ENCODE measurements at regions not wholly inside any gene's neighbourhood (a gene's known extent, or its start where the extent isn't known, plus 50 kb on each side); places are given as distances from the start of the nearest gene placed in this dataset.
A peak's percentile ranks its signal among the peaks of the same experiment; 100 is the strongest.
"Not testable (repeated sequence)": the region's sequence is repeated elsewhere in the genome, so short reads cannot be mapped to it uniquely, and the experiment has no call there.

GRCh38 chr1:101121975-101122374, 96.4 kb upstream of the DPH5 start:
- DNase-seq = no peak

- no peak for DNase-seq
These were observed 95.9 kb upstream of the DPH5 start for GRCh38 chr1:101121504-101121903.

- no peak for DNase-seq
These were observed 95.3 kb upstream of the DPH5 start for GRCh38 chr1:101120868-101121267.

DNA sequence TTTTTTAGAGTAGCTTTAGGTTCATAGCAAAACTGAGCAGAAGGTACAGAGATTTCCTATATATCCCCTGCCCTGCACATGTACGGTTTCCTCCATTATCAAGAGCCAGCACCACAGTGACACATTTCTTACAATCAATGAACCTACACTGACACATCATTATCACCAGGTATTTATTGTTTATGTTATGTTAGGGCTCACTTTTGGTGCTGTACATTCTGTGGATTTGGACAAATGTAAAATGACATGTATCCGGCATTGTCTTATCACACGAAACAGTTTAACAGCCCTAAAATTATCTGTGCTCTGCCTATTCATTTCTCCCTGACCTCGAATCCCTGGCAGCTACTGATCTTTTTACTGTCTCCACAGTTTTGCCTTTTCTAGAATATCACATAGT, 93.7 kb upstream of the DPH5 start:
- no peak for DNase-seq

DNA sequence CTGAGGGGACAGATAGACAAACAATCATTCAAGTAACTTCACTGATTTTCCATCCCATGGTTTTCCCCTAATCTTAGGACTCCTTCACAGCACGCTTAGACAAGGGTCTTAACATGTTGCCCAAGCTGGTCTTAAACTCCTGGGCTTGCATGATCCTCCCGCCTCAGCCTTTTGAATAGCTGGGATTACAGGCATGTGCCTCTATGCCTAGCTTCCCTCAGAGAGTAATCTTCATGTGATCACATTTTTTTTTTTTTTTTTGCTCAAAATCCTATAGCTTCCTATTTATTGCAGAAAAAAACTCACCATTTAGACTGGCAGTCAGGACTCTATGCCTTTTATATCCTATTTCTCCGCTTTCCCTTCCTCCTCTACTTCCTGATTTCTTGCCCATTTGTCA, 90.4 kb upstream of the DPH5 start:
- no peak for DNase-seq

- no peak for DNase-seq
These were observed 89.5 kb upstream of the DPH5 start for GRCh38 chr1:101115112-101115511.

DNA sequence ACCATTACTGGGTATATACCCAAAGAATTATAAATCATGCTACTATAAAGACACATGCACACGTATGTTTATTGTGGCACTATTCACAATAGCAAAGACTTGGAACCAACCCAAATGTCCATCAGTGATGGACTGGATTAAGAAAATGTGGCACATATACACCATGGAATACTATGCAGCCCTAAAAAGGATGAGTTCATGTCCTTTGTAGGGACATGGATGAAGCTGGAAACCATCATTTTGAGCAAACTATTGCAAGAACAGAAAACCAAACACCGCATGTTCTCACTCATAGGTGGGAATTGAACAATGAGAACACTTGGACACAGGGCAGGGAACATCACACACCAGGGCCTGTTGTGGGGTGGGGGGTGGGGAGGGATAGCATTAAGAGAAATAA, 88.5 kb upstream of the DPH5 start:
- not testable (repeated sequence) for DNase-seq

DNA sequence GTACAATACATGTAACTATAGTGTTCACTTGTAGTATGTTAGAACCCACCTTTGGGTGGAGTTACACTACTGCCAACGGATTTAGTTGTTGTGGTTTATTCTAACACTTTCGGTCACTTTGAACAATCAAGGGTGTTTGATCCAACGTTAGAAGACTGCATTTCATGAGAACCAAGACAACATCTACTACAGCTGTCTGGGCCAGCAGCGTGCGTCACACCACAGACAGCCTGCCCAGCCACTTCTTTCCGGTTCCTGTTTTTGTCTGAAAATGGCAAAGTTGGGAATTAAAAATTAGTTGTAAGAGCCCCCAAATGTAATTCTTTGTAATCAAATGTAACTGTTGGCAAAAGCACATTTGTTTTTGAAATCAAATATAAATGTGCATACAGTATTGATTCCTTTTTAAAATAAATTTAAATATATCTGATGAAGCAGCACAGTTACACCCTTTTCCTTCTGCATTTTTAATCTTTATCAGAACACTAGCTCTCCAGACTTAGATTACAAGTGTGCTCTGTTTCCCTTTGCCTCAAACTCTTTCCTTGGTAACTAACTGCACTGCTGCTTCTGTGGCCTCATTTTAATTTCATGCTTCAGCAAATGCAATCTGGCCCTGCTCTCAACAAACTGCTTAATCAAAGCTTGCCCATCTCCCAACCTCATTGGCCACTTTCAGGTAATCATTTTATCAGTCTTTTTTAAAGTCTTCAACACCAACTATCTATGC, 86.6 kb upstream of the DPH5 start:
- peak; percentile 68 to 70 for DNase-seq

GRCh38 chr1:101111461-101111860, 85.9 kb upstream of the DPH5 start:
- no peak for DNase-seq

- no peak for DNase-seq
These were observed 84.2 kb upstream of the DPH5 start for GRCh38 chr1:101109791-101110190.

- DNase-seq = peak in 1 of 2 experiments; percentile 13
These were observed 82.5 kb upstream of the DPH5 start for GRCh38 chr1:101108111-101108500.

GRCh38 chr1:101107496-101108110, 82.0 kb upstream of the DPH5 start:
- DNase-seq = no peak

DNA sequence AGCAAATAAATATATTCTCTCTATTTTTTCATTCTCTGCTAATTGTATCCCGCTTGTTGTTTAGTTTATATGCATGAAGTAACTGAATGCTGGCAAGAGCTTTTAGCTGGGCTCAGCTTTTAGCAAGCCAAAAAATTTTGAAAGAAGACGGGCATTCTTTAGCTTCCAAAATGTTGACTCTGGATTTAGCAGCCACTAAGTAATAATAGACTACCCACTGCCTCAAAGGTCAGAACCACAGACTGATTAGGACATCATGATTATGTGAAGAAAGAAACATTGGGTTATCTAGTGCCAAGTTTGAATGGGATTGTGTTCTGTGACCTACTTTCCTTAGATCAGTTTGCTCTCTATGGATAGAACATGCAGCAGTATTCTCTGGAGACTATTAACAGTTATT, 80.3 kb upstream of the DPH5 start:
- no peak for DNase-seq

- no peak for DNase-seq
These were observed 77.0 kb upstream of the DPH5 start for GRCh38 chr1:101102426-101103156.

DNA sequence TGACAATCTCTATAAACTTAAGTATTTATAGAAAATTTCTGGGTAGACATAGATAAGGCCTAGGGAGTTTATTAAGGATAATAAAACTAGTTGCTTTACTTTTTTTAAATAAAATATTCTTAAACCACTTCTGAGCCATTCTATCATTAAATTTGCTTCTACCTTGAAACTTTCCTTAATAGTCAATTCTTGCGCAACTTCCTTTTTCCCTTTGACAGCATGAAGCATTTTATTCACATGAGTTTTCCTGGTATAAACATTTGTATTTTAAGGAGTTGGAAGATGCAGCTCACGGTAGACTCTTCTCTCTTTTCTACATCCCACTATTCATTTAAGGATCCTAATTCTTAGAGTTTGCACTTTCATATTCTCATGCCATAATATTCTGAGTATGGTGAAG, 75.8 kb upstream of the DPH5 start:
- no peak for DNase-seq

GRCh38 chr1:101100674-101101073, 75.1 kb upstream of the DPH5 start:
- no peak for DNase-seq

DNA sequence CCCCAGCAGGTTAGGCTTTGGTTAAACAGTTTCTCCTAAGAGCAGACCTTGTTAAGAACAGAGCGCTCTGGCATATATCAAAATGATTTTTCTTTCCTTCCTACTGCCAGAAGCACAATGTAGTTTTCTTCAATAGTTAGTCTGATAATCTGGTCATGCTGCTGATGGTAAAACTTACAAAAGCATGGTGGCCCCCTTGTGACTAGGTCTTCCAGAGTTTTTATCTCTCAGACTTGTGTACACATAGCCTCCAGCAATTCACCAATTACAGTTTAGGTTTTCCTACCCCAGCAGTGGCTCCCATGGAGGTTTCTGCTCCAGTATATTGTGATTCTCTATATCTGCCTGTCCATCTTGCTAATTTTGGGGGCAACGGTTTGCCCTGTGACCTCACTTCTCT, 73.3 kb upstream of the DPH5 start:
- DNase-seq = no peak

GRCh38 chr1:101098327-101098726, 72.7 kb upstream of the DPH5 start:
- DNase-seq = no peak

- DNase-seq = no peak
These were observed 64.2 kb upstream of the DPH5 start for GRCh38 chr1:101089613-101090338.

DNA sequence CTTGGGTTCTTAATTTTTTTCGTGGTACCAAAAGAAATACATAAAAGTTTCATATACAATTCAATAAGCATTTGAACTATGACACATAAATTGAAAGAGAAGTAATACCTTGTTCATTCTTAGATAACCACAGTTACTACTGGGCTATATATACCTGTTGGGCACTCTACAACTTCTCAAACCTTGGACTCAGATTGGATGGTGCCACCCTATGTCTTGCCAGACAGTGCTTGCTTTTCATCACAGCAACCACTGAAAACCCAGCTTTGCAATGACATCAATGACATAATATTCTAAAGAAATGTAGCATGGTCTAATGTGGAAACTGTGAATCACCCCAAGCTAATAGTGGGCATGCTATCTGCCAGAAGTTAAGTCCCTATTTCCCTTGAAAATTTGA, 62.8 kb upstream of the DPH5 start:
- DNase-seq = peak in 1 of 2 experiments; percentile 10

DNA sequence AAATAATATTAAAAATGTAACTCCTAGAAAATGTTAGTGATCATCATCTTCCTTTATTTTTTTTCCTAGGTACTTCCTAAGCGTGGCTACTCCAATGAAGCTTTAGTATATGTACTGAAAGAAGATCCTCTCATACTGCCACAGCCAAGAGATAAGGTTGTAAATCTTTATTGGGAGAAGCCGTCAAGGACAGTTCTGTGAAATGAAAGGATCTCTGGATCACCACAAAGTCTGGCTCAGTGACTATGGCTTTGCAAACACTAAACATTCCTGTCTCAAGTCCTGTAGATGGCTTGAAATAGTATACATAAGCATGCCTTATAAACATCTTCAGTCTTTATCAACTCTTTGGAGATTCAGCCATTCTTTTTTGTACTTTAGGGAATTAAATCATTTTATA, 61.2 kb upstream of the DPH5 start:
- no peak for DNase-seq

GRCh38 chr1:101081496-101082488, 56.2 kb upstream of the DPH5 start:
- peak; percentile 3 to 7 for DNase-seq

Measured in activated CD4-positive, alpha-beta T cell treated with anti-CD3 and anti-CD28 coated beads, Interleukin-2, amount 50 U/mL, for 4 hours (primary cell).